Lower leg skin (tissue), 3 donors: ENCODE measurements at regions not wholly inside any gene's neighbourhood (a gene's known extent, or its start where the extent isn't known, plus 50 kb on each side); places are given as distances from the start of the nearest gene placed in this dataset.

Experiments
- CTCF ChIP-seq, 3 donors: fragments of 450-650 bp; IDR thresholded peaks; one replicate each; pipeline ENCODE4 v1.5.1; 2016; ENCODE audit warnings: antibody characterized with exemption in 3 of 3, mild to moderate bottlenecking in 3 of 3, moderate library complexity in 2 of 3
- POLR2A ChIP-seq, 2 donors: fragments of 450-650 bp; IDR thresholded peaks; one replicate each; pipeline ENCODE4 v1.6.1; 2016 to 2017; ENCODE audit warnings: antibody characterized with exemption in 2 of 2, mild to moderate bottlenecking in 1 of 2, moderate library complexity in 1 of 2

DNA sequence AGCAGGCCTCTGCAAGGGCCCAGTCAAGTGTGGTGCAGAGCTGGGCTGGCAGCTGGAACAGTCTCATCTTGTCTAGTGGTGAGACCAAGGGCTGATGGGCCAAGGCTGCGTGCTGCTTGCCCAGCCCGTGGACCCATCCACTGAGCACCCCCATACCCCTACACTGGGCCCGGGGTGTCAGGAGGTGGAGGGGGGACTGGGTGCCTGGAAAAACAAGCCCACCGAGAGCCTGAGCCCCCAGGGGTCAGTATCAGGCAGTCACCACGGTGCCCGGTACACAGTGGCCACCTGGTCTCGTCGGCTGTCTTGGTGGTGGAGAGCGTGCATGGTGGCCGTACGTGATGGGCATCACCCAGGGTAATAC is 238.3 kb downstream of the SEC14L1 start:
- TF ChIP-seq CTCF (IDR thresholded peaks at IDR 0.05): no peak
- TF ChIP-seq POLR2A (IDR thresholded peaks at IDR 0.05): no peak
